Type B pancreatic cell (in vitro differentiated cells): ENCODE measurements at regions not wholly inside any gene's neighbourhood (a gene's known extent, or its start where the extent isn't known, plus 50 kb on each side); places are given as distances from the start of the nearest gene placed in this dataset.
"Not testable (repeated sequence)": the region's sequence is repeated elsewhere in the genome, so short reads cannot be mapped to it uniquely, and the experiment has no call there.

ENCODE experiments used
- DNase-seq: peaks from one replicate; pipeline ENCODE4 v3.0.0; 2021; ENCODE audit warnings: mixed read lengths; ENCODE audit not compliant: unreplicated experiment; ENCODE audit errors: extremely low spot score
- H3K27ac Mint-ChIP-seq: 2 replicates; pipeline ENCODE4 v1.8.0; 2021; ENCODE audit warnings: mild to moderate bottlenecking, mixed read lengths
- H3K27me3 Mint-ChIP-seq: 2 replicates; pipeline ENCODE4 v1.8.0; 2021; ENCODE audit warnings: mixed read lengths
- H3K36me3 Mint-ChIP-seq: 2 replicates; pipeline ENCODE4 v1.8.0; 2021; ENCODE audit warnings: mixed read lengths
- H3K4me1 Mint-ChIP-seq: one replicate; pipeline ENCODE4 v1.8.0; 2021; ENCODE audit warnings: mixed read lengths; ENCODE audit not compliant: unreplicated experiment
- H3K4me3 Mint-ChIP-seq: 2 replicates; pipeline ENCODE4 v1.8.0; 2021; ENCODE audit warnings: mild to moderate bottlenecking, mixed read lengths
- H3K9me3 Mint-ChIP-seq: 2 replicates; pipeline ENCODE4 v1.8.0; 2021; ENCODE audit warnings: mixed read lengths
- TF ChIP-seq, protein P1 (sequence below): fragments of 200-600 bp; sonication (generic); conservative IDR thresholded peaks from 2 replicates; pipeline ENCODE4 v1.5.0; 2021; ENCODE audit warnings: antibody characterized with exemption, mild to moderate bottlenecking

DNA sequence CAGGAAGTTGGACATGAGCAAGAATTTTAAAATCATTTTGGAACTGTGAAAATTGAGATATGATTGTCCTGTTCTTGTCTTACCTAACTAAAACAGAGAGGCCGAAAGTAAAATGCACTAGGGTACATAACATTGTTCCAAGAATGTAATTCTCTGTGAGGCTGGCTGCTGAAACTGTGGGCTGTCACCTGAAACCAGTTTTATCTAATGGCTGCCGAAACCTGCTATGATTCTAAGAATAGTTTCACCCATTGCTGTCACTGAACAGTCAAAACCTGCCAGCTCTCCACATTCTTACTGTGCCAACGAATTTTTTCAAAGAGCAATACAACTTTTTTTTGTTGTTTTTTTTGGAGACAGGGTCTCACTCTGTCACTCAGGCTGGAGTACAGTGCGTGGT is 119.3 kb upstream of the ZSWIM2 start:
- H3K4me1 Mint-ChIP-seq, result no peaks in the 10 kb centered on the region
- H3K27me3 Mint-ChIP-seq, result no peaks in the 10 kb centered on the region
- H3K9me3 Mint-ChIP-seq, result no peaks in the 10 kb centered on the region
- no peaks in the 10 kb centered on the region for H3K36me3 Mint-ChIP-seq
- H3K27ac Mint-ChIP-seq, result no peak overlapping the region
- TF ChIP-seq, protein P1, sequence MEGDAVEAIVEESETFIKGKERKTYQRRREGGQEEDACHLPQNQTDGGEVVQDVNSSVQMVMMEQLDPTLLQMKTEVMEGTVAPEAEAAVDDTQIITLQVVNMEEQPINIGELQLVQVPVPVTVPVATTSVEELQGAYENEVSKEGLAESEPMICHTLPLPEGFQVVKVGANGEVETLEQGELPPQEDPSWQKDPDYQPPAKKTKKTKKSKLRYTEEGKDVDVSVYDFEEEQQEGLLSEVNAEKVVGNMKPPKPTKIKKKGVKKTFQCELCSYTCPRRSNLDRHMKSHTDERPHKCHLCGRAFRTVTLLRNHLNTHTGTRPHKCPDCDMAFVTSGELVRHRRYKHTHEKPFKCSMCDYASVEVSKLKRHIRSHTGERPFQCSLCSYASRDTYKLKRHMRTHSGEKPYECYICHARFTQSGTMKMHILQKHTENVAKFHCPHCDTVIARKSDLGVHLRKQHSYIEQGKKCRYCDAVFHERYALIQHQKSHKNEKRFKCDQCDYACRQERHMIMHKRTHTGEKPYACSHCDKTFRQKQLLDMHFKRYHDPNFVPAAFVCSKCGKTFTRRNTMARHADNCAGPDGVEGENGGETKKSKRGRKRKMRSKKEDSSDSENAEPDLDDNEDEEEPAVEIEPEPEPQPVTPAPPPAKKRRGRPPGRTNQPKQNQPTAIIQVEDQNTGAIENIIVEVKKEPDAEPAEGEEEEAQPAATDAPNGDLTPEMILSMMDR, result no peak
- no peak for DNase-seq
- no peak overlapping the region for H3K4me3 Mint-ChIP-seq

DNA sequence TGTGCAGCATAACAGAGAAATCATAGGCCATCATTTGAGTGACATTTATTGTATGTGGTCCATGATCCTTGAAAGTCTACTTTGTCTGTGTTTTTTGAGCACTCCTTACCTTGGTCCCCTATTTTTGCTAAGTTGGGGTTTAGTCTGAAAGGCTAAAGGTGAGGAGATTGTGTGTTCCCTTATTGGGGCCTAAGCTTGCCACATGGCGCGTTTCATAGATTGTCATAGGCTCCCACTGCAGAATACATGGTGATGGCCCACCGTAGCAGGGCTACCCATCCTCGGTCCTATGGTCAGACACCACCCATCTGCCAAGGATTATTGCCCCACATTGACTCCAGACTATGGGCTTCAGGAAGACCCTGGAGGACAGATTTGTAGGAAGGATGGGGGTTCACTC is 117.0 kb upstream of the ZSWIM2 start:
- no peak overlapping the region for H3K27ac Mint-ChIP-seq
- no peaks in the 10 kb centered on the region for H3K36me3 Mint-ChIP-seq

DNA sequence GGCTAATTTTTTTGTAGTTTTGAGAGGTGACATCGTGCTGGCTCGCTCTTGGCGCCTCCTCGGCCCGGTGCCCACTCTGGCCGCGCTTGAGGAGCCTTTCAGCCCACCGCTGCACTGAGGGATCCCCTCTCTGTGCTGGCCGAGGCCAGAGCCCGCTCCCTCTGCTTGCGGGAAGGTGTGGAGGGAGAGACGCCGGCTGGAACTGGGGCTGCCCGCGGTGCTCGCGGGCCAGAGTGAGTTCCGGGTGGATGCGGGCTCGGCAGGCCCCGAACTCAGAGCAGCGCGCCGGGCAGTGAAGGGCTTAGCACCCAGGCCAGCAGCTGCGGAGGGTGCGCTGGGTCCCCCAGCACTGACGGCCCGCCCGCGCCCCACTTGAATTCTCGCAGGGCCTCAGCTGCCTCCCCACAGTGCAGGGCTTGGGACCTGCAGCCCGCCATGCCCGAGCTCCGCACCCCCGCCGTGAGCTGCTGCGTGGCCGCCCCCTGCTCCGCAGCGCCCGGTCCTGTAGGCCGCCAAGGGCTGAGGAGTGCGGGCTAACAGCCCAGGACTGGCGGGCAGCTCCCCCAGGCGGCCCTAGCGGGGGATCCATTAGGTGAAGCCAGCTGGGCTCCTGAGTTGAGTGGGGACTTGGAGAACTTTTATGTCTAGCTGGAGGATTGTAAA is 113.2 kb upstream of the ZSWIM2 start:
- no peak overlapping the region for H3K4me3 Mint-ChIP-seq
- no peaks in the 10 kb centered on the region for H3K27me3 Mint-ChIP-seq
- TF ChIP-seq, protein P1, result no peak

More for the DNA sequence above, 117.0 kb upstream of the ZSWIM2 start:
- Mint-ChIP-seq H3K27me3 (no peaks in the 10 kb centered on the region), H3K4me3 (no peak overlapping the region), H3K4me1 (no peaks in the 10 kb centered on the region), H3K9me3 (no peaks in the 10 kb centered on the region)
- TF ChIP-seq, protein P1, result no peak
- no peak for DNase-seq

DNA sequence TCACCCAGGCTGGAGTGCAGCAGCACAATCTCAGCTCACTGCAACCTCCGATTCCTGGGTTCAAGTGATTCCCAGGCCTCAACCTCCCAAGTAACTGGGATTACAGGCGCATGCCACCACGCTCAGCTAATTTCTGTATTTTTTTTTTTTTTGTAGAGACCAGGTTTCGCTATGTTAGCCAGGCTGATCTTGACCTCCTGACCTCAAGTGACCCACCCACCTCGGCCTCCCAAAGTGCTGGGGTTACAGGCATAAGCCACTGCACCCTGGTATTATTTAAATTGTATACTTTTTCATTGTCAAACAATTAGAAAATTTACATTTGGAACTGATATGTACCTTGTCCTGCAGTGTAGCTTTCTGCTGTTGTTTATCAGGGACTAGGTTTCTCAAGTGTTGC is 111.3 kb upstream of the ZSWIM2 start:
- H3K4me1 Mint-ChIP-seq, H3K27ac Mint-ChIP-seq, H3K36me3 Mint-ChIP-seq, H3K9me3 Mint-ChIP-seq, DNase-seq, H3K4me3 Mint-ChIP-seq, H3K27me3 Mint-ChIP-seq: not testable (repeated sequence)

More for the DNA sequence above, 113.2 kb upstream of the ZSWIM2 start:
- Mint-ChIP-seq H3K4me1 (no peaks in the 10 kb centered on the region), H3K9me3 (no peaks in the 10 kb centered on the region), H3K27ac (no peak overlapping the region), H3K36me3 (no peaks in the 10 kb centered on the region)
- DNase-seq, result no peak

DNA sequence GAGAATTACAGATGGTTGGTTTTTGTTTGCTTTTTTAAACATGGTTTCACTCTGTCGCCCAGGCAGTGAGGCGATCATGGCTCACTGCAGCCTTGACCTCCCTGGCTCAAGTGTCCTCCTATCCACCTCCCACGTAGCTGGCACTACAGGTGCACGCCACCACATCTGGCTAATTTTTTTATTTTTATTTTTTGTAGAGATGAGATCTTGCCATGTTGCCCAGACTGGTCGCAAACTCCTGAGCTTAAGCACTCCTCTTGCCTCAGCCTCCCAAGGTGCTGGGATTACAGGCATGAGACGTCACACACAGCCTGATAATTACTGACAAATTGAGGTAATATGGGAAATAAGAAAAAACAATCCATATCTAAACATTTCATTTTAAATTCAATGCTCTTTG is 110.5 kb upstream of the ZSWIM2 start:
- Mint-ChIP-seq H3K27me3 (no peaks in the 10 kb centered on the region), H3K27ac (no peak overlapping the region), H3K36me3 (no peaks in the 10 kb centered on the region), H3K4me3 (no peak overlapping the region), H3K4me1 (no peaks in the 10 kb centered on the region), H3K9me3 (no peaks in the 10 kb centered on the region)
- no peak for DNase-seq
- TF ChIP-seq, protein P1, result no peak

DNA sequence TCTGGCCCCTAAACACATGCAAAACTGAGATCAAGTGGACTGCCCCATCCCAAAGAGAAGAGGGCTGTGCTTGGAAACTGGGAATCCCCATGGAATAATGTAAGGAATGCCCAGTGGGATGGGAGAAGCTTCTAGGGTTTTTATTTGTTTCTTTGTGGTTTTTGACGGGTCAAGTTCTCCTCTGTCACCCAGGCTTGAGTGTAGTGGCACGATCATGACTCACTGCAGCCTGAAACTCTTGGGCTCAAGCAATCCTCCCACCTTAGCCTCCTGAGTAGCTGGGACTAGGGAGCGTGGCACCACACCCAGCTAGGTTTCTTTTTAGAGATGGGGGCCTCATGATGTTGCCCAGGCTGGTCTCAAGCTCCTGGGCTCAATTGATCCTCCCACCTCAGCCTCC is 101.7 kb upstream of the ZSWIM2 start:
- Mint-ChIP-seq H3K27me3 (no peaks in the 10 kb centered on the region), H3K36me3 (no peaks in the 10 kb centered on the region), H3K4me3 (no peak overlapping the region), H3K27ac (no peak overlapping the region), H3K4me1 (no peaks in the 10 kb centered on the region), H3K9me3 (no peaks in the 10 kb centered on the region)
- peak; percentile 8 for DNase-seq
- TF ChIP-seq, protein P1, result no peak
